ACC112 (cell line): ENCODE measurements at regions not wholly inside any gene's neighbourhood (a gene's known extent, or its start where the extent isn't known, plus 50 kb on each side); places are given as distances from the start of the nearest gene placed in this dataset.

Experiments
- H2AFZ ChIP-seq: fragments of 200-600 bp; sonication (generic); one replicate; pipeline ENCODE4 v1.6.0; 2017; ENCODE audit warnings: antibody characterized with exemption, low read length; ENCODE audit not compliant: unreplicated experiment
- H3K27ac ChIP-seq: fragments of 200-600 bp; sonication (generic); 2 replicates; pipeline ENCODE4 v1.5.1; 2014; ENCODE audit warnings: low read depth, mild to moderate bottlenecking, antibody characterized with exemption, low read length, moderate library complexity
- H3K27me3 ChIP-seq: fragments of 200-600 bp; sonication (generic); 2 replicates; pipeline ENCODE4 v1.6.1; 2014; ENCODE audit warnings: mild to moderate bottlenecking, antibody characterized with exemption, low read length, moderate library complexity, mixed read lengths; ENCODE audit not compliant: insufficient read depth
- H3K36me3 ChIP-seq: fragments of 200-600 bp; sonication (generic); 2 replicates; pipeline ENCODE4 v1.6.1; 2016; ENCODE audit warnings: mild to moderate bottlenecking, antibody characterized with exemption, low read length, moderate library complexity, mixed read lengths; ENCODE audit not compliant: insufficient read depth
- H3K4me1 ChIP-seq: fragments of 200-600 bp; sonication (generic); one replicate; pipeline ENCODE4 v1.6.1; 2016; ENCODE audit warnings: low read length, mixed read lengths; ENCODE audit not compliant: insufficient read depth, unreplicated experiment, control insufficient read depth
- H3K4me3 ChIP-seq: fragments of 200-600 bp; sonication (generic); 2 replicates; pipeline ENCODE4 v1.5.1; 2014; ENCODE audit warnings: mild to moderate bottlenecking, low read depth, low read length
- H3K79me2 ChIP-seq: fragments of 200-600 bp; sonication (generic); one replicate; pipeline ENCODE4 v1.6.0; 2016; ENCODE audit warnings: low read length; ENCODE audit not compliant: control insufficient read depth, unreplicated experiment, insufficient read depth

DNA sequence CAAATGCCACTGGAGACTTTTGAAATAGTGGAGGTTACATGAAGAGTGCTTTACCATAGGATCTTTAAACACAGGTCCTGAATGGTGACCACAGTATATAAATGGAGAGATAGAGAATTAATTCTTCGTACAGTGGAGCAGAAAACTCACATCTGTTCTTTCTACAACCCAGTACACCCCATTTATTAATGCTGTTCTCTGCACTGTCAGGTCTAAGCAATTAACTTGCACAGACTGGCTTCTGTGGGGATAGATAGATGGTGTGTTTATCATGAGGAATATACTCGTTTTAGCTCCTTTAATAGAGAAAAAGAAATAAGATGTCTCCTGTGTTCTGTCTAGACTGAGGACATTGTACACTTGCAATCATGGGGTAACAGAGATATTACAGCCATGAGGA lies 494.3 kb downstream of the TRHDE start:
- no peaks in the 10 kb centered on the region for H3K27me3 ChIP-seq
- no peak overlapping the region for H2AFZ ChIP-seq
- no peak overlapping the region for H3K4me3 ChIP-seq
- no peaks in the 10 kb centered on the region for H3K4me1 ChIP-seq
- no peaks in the 10 kb centered on the region for H3K36me3 ChIP-seq
- no peaks in the 10 kb centered on the region for H3K79me2 ChIP-seq
- no peak overlapping the region for H3K27ac ChIP-seq

GRCh38 chr12:72774023-72774422 lies 501.9 kb downstream of the TRHDE start:
- no peaks in the 10 kb centered on the region for H3K36me3 ChIP-seq
- no peaks in the 10 kb centered on the region for H3K79me2 ChIP-seq
- H3K27ac ChIP-seq, result no peak overlapping the region
- no peak overlapping the region for H2AFZ ChIP-seq
- H3K4me1 ChIP-seq, result no peaks in the 10 kb centered on the region
- no peak overlapping the region for H3K4me3 ChIP-seq
- H3K27me3 ChIP-seq, result no peaks in the 10 kb centered on the region

DNA sequence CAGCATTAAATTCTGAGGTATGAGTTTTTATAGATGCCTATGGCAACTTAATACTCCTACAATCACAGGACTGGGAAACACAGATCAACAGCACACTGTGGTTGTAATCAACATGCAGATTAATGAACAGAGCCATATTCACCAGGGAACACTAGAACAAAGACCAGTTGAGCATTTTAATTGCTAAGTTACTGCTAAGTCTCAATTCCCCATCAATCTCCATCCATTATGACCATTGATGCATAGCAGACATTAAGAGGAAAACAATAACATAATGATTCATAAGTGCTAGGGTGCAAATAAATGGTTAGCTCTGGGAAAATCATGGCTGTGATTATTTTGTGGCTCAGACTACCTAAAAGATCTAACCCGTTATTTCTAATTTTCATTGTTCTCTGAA lies 505.6 kb downstream of the TRHDE start:
- Histone ChIP-seq H3K36me3 (no peaks in the 10 kb centered on the region), H3K27ac (no peak overlapping the region), H3K4me3 (no peak overlapping the region), H3K79me2 (no peaks in the 10 kb centered on the region), H2AFZ (no peak overlapping the region), H3K27me3 (no peaks in the 10 kb centered on the region), H3K4me1 (no peaks in the 10 kb centered on the region)

DNA sequence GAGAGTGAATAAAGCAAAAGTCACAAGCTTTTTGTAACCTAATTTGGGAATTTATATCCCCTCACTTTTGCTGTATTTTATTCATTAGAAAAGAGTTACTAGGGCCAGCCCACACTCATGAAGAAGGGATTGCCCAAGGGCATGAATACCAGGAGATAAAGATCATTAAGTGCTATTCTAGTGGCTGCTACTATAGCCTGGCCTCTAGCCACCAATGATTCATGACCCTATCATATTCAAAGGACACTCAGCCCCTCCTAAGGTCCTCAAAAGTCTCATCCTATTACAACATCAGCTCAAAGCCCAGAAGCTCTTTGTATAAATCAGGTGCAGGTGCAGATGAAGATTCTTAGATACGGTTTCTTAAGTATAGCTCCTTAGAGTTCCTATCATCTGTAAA lies 518.1 kb downstream of the TRHDE start:
- no peaks in the 10 kb centered on the region for H3K4me1 ChIP-seq
- no peak overlapping the region for H3K4me3 ChIP-seq
- no peak overlapping the region for H3K27ac ChIP-seq
- H2AFZ ChIP-seq, result no peak overlapping the region
- no peaks in the 10 kb centered on the region for H3K36me3 ChIP-seq
- no peaks in the 10 kb centered on the region for H3K27me3 ChIP-seq
- no peaks in the 10 kb centered on the region for H3K79me2 ChIP-seq

GRCh38 chr12:72792889-72793288 lies 520.7 kb downstream of the TRHDE start:
- Histone ChIP-seq H3K27me3 (no peaks in the 10 kb centered on the region), H3K36me3 (no peaks in the 10 kb centered on the region), H3K4me3 (no peak overlapping the region), H2AFZ (no peak overlapping the region), H3K4me1 (no peaks in the 10 kb centered on the region), H3K79me2 (no peaks in the 10 kb centered on the region), H3K27ac (no peak overlapping the region)

DNA sequence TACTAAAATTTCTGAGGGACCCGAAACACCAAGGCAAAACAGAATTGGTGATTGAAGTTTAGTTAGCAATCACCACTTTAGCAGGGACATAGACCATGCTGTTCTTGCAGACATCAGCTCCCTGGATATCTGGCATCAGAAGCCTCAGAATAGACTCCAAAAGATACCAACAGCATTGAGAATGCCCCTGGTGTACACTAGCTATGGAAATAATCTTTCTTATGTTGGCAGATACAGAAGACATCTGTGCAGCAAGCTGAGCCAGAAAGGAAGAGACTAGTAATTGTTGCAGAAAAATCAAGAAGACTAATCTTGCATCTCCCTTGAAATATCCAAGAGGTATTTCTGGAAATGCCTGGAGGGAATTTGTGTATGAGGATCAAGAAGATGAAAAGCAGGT lies 521.6 kb downstream of the TRHDE start:
- Histone ChIP-seq H3K27ac (no peak overlapping the region), H3K36me3 (no peaks in the 10 kb centered on the region), H3K79me2 (no peaks in the 10 kb centered on the region), H2AFZ (no peak overlapping the region), H3K27me3 (no peaks in the 10 kb centered on the region), H3K4me3 (no peak overlapping the region), H3K4me1 (no peaks in the 10 kb centered on the region)

GRCh38 chr12:72815421-72815820 lies 543.3 kb downstream of the TRHDE start:
- no peak overlapping the region for H3K27ac ChIP-seq
- no peaks in the 10 kb centered on the region for H3K4me1 ChIP-seq
- H3K4me3 ChIP-seq, result no peak overlapping the region
- no peaks in the 10 kb centered on the region for H3K79me2 ChIP-seq
- H2AFZ ChIP-seq, result no peak overlapping the region
- H3K27me3 ChIP-seq, result no peaks in the 10 kb centered on the region
- H3K36me3 ChIP-seq, result no peaks in the 10 kb centered on the region

- Histone ChIP-seq H3K27ac (no peak overlapping the region), H2AFZ (no peak overlapping the region), H3K4me3 (no peak overlapping the region), H3K79me2 (no peaks in the 10 kb centered on the region), H3K27me3 (no peaks in the 10 kb centered on the region), H3K36me3 (no peaks in the 10 kb centered on the region), H3K4me1 (no peaks in the 10 kb centered on the region)
Observed at GRCh38 chr12:72828662-72829324, 556.6 kb downstream of the TRHDE start.

DNA sequence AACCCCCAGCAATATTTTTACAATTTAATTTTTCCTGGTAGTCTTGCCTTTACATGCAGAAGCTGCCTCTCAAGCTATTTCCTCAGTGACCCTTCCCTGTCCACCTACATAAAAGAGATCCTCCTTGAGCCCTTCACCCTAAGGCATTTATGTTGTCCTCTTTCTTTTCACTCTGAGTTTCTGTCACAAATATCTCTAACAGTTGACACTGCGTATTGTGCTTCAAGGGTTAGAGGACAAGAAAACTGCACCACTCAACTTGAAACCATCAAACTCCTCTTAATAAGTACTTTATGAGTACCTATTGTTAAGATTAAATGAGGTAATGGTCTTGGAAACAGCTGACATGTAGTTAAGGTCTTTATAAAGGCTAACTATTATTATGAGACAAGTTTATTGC lies 557.7 kb downstream of the TRHDE start:
- H3K4me1 ChIP-seq, result no peaks in the 10 kb centered on the region
- H3K79me2 ChIP-seq, result no peaks in the 10 kb centered on the region
- H3K4me3 ChIP-seq, result no peak overlapping the region
- no peak overlapping the region for H2AFZ ChIP-seq
- no peak overlapping the region for H3K27ac ChIP-seq
- no peaks in the 10 kb centered on the region for H3K36me3 ChIP-seq
- no peaks in the 10 kb centered on the region for H3K27me3 ChIP-seq

GRCh38 chr12:72832024-72832423 lies 559.9 kb downstream of the TRHDE start:
- Histone ChIP-seq H3K27ac (no peak overlapping the region), H3K79me2 (no peaks in the 10 kb centered on the region), H2AFZ (no peak overlapping the region), H3K4me1 (no peaks in the 10 kb centered on the region), H3K4me3 (no peak overlapping the region), H3K36me3 (no peaks in the 10 kb centered on the region), H3K27me3 (no peaks in the 10 kb centered on the region)

GRCh38 chr12:72836194-72836593 lies 564.0 kb downstream of the TRHDE start:
- no peaks in the 10 kb centered on the region for H3K36me3 ChIP-seq

More at GRCh38 chr12:72836194-72836593, 564.0 kb downstream of the TRHDE start:
- H3K4me3 ChIP-seq, result no peak overlapping the region
- H2AFZ ChIP-seq, result no peak overlapping the region
- H3K4me1 ChIP-seq, result no peaks in the 10 kb centered on the region
- H3K27me3 ChIP-seq, result no peaks in the 10 kb centered on the region
- H3K27ac ChIP-seq, result no peak overlapping the region
- no peaks in the 10 kb centered on the region for H3K79me2 ChIP-seq
